ENCODE measurements at regions not wholly inside any gene's neighbourhood (a gene's known extent, or its start where the extent isn't known, plus 50 kb on each side); places are given as distances from the start of the nearest gene placed in this dataset.

DNA sequence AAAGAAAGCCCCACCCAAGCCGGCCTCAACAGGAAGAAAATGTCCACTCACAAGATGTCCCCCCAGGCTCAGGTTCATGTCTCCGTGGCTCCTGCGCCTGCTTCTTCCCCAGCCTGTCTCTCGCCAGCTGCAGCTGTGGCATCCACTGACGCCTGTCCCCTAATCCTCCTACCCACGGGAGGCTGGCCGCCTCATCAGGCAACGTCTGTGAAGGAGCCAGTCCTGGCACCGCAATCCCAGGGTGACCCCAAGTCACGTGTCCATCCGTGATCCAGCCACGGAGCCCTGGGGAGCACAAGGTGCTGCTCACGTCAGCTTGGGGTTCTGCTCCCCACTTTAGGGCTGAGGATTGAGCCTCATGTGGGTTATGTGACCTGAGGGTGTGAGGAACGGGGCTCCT, 640.3 kb downstream of the CDH26 start:
- FAIRE-seq (no peak), DNase-seq (ENCODE audit: insufficient read length, low spot score) (no peak)
- no peak for TF ChIP-seq POLR2A (IDR thresholded peaks at IDR 0.05; ENCODE audit: low read depth, low read length)

DNA sequence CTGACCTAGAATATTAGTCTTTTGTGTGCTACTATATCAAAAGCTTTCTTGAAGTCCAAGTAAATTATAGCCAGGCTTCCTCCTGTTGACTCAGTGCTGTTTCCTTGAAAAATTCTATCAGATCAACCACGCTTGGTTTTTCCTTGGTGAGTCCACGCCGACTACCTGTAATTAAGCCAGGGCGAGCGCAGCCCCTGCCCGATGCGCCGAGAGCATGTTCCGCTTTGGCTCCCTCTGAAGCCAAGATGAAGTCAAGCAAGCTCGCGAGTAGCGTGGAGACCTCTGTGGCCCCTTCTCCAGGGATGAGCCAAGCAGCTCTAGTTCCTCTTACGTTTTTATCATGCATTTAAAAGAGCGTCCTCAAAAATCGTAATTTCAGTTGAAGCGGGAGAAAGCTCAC, 641.2 kb downstream of the CDH26 start:
- no peak for TF ChIP-seq POLR2A (IDR thresholded peaks at IDR 0.05; ENCODE audit: low read depth, low read length)
- FAIRE-seq, result no peak
- DNase-seq (ENCODE audit: insufficient read length, low spot score), result no peak

DNA sequence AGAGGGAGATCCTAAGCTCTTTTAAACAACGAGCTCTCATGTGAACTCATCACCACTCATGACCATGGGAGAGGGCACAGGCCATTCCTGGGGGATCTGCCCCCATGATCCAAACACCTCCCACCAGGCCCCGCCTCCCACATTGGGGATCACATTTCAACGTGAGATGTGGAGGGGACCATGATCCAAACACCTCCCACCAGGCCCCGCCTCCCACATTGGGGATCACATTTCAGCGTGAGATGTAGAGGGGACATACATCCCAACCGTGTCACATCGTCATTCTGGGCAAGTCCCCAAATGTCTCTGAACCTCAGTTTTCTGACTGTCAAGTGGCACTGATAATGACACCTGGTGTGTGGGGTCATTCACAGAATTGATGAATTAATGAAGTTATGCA, 641.8 kb downstream of the CDH26 start:
- TF ChIP-seq POLR2A (IDR thresholded peaks at IDR 0.05; ENCODE audit: low read depth, low read length), result no peak
- no peak for FAIRE-seq

DNA sequence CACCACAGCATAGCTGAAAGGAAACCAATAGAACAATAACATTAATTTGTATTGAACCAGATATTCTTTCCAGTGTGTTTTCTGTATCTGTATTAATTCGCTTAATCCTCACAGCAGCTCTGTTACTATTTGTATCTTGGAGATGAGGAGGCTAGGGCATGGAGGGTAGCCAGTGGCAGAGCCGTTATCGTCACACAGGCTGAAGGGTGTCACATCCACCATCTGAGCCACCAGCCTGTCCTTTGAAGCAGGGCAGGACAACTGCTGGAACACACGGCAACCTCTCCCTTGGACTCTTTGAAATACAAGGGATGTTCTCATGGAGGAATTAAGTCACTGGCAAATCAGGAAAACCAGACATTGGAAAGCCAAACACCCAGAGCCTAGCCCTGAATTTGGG, 628.0 kb upstream of the CDH4 start:
- FAIRE-seq, result no peak

More for the DNA sequence above, 641.8 kb downstream of the CDH26 start:
- DNase-seq (ENCODE audit: insufficient read length, low spot score), result no peak

DNA sequence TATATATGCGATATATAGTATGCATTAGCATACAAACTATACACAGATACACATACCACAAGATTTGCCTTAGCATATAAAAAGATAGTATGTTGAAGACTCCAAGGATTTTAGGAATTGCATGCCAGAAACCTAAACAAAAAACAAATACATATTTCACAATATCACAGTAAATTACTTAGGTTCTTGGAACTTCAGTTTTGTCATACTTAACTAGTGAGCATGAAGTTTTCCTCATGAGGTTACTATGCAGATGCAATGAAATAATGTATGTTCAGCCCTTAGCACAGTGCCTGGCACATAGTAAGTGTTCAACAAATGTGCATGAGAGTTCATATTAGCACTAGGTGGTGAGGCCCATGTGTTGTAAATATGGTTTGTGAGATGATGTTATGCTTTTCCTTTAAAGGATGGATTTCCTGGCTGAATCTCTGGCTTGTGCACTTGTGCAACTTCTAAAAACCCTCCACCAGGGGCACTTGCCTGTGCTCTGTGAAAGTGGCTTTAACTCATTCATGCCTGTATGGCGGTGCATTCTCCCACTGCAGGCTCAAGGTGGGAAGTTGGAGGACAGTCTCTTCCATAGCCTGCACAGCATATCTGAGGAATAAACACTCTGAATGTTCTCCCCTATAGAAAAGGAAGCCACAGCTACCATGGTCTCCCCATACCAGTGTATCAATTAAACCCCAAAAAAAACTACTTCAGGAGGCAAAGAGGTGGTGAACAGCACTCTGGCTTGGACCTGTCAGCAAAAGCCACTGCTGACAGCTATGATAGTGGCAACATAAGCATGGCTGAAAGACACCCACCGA, 624.1 kb upstream of the CDH4 start:
- FAIRE-seq, result no peak

More for the DNA sequence above, 628.0 kb upstream of the CDH4 start:
- no peak for DNase-seq (ENCODE audit: insufficient read length, low spot score)
- TF ChIP-seq POLR2A (IDR thresholded peaks at IDR 0.05; ENCODE audit: low read depth, low read length), result no peak

DNA sequence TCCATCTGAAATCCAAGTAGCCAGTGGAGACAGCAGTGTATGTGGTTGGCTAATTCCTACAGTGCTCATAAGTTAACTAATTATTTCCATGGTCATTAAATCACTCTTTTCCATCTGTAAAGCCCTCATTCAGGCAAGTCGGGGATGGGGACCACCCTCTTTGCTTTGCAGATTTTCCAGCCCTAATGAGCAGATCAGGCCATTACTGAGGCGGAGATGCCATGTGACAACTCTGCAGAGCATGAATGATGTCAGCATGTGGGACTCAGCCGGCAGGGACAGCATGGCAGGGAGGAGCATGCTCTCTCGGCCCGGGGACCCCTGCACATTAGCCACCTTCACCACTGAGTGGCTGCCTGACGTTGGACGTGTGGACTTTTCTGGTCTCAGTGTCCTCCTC, 623.3 kb upstream of the CDH4 start:
- FAIRE-seq (no peak), DNase-seq (ENCODE audit: insufficient read length, low spot score) (no peak)
- TF ChIP-seq POLR2A (IDR thresholded peaks at IDR 0.05; ENCODE audit: low read depth, low read length), result no peak

More for the DNA sequence above, 624.1 kb upstream of the CDH4 start:
- no peak for DNase-seq (ENCODE audit: insufficient read length, low spot score)
- no peak for TF ChIP-seq POLR2A (IDR thresholded peaks at IDR 0.05; ENCODE audit: low read depth, low read length)

DNA sequence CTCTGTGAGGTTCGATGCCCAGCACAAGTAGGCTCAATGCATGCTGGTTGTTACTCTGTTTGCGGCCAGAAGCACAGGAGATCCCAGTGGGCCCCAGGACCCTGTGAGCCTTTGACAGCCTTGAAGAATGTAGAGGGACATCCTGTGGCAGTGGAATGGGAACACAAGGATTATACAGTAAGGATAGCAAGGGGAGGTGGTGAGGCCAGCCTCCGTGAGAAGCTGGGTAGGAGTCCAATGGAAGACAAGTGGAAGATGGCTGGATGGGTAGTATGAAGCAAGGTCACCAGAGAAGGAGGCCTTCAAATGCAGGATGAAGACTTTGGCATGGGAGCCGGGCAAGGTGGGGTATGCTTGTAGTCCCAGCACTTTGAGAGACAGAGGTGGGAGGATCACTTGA, 622.9 kb upstream of the CDH4 start:
- FAIRE-seq, result no peak
- no peak for TF ChIP-seq POLR2A (IDR thresholded peaks at IDR 0.05; ENCODE audit: low read depth, low read length)
- no peak for DNase-seq (ENCODE audit: insufficient read length, low spot score)

DNA sequence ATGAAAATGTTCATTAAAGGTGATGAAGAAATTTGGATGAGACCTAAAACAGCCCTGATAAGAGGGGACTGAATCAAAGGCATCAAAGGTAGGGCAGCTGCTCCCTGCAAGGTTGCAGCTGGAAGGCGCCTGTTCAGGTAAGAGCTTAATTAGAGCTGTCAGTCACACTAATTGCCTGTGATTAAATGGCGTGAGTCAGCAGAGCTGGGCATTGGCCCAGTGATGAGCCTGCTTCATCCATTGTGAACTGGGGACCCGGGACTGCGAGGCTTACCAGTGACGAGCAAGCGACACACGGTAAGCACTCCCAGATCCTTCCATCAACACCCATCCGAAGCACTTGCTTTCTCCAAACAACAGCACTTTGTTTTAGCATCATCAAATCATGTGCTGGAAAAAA, 621.5 kb upstream of the CDH4 start:
- TF ChIP-seq POLR2A (IDR thresholded peaks at IDR 0.05; ENCODE audit: low read depth, low read length), result no peak
- DNase-seq (ENCODE audit: insufficient read length, low spot score) (no peak), FAIRE-seq (no peak)

DNA sequence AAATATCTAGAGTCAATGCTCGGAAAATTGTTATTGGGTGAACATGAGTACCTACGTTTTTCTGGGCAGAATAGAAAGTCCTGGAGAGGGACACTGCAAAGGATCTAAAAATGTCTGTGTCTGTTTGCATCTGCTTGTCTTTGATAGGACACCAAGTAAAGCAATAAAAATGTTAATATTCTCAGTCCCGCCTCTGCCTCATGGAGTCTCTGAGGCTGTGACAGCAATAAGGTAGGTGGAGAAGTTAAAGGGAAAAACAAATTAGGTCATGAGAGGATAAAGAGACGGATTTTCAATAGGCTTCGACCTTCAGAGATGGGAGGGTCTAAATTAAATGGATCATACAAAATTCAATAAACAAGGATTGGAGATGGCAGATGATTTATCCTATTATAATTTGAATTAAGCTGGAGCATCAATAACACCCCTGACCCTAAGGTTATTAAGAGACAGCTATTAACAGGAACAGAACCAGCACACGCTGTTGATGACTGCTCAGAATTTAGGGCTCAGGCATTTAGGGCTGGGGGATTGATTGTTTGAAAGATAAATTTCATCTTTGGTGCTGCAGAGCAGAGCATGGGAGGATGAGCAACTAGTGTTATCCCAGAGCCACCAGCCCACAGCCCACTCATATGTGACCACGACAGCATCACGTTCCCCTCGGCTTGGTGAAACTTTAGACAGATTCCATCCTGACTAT, 620.3 kb upstream of the CDH4 start:
- no peak for TF ChIP-seq POLR2A (IDR thresholded peaks at IDR 0.05; ENCODE audit: low read depth, low read length)
- FAIRE-seq (no peak), DNase-seq (ENCODE audit: insufficient read length, low spot score) (no peak)

DNA sequence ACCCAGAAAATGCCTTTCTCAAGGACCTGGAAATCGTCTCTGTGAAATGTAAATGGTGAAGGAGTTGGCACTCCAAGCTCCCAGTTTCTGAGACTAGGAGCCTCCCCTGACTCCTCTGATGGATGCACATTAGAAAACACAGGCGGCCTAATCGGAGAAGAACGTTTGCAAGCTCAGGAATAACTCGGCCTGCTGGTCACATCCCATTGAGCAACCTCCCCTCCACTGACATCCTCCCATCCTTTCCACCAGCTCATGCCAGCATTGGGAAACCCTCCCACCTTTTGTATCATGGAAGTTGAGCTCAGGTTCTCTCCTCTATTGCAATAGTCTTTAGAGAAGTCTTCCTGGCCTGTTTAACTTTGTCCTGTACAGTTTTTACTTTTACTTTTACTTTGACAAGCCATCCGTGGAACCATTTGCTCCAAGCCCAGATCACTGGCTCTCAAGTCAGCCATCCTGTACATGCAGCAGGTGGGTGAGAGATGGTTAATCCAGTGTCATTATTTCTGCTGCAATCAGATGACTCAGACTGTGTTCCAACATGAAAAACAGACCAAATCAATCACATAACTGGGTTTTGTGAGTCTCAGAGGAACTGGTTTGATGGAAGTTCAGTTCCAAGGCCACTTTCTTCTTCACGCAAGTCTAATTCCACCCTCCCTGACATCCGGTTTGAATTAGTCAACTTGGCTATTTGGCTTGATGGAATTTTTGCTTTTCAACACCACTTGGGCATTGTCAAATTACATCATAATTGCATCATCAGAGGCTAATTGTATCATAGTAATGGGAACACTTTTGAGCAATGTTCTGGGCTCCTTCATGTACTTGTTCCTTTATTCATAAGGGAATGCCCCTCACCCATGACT, 619.4 kb upstream of the CDH4 start:
- no peak for TF ChIP-seq POLR2A (IDR thresholded peaks at IDR 0.05; ENCODE audit: low read depth, low read length)
- DNase-seq (ENCODE audit: insufficient read length, low spot score) (no peak), FAIRE-seq (no peak)

DNA sequence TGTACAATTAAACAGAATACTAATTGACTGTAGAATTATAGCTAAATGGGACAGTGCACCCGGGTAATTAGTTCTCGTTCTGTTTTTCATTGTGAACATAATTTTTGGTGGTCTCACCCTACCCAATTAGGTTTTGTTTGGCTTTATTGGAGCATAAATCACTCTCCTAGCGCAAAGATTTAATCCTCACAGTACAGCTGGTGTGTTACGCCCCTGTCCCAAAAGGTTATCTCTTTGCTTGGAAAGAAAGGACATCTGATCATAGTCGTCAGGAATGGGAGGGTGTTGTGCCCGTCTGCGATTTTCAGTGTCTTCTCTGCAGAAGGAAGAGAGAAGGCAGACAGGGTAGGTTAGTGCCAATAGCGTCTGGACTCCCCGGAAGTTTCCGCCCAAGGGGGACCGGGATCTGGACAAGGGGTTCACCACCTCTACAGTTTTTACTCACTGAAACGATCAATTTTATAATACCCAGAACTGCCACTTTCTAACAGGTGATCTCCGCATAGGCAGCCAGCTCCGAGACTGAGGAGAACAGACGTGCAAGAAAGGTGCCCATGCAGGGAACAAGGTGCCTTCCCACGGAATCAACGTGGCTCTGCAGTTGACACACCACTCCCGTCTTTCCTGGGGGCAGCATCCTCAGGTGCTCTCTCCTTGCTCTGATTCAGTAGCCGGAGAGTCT, 617.4 kb upstream of the CDH4 start:
- FAIRE-seq (no peak), DNase-seq (ENCODE audit: insufficient read length, low spot score) (no peak)
- no peak for TF ChIP-seq POLR2A (IDR thresholded peaks at IDR 0.05; ENCODE audit: low read depth, low read length)

DNA sequence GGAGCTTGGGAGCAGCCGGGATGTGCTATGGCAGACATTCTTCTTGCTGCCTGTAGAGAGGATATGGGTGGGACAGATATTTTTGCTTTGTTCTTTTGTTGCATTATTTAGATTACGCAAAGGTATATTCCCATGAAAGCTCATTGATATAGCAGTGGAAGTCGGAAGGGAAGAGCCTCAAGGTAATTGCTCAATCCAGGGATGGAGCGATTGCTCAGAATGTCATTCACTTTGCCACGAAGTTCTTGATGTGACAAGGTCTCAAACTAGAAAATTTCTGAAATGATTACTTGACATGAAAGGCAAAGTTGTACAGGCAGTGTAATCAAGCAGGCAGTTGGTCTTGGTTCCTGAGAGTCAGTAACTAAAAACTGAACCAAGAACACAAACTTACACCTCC, 615.6 kb upstream of the CDH4 start:
- no peak for DNase-seq (ENCODE audit: insufficient read length, low spot score)
- no peak for TF ChIP-seq POLR2A (IDR thresholded peaks at IDR 0.05; ENCODE audit: low read depth, low read length)
- FAIRE-seq, result no peak

DNA sequence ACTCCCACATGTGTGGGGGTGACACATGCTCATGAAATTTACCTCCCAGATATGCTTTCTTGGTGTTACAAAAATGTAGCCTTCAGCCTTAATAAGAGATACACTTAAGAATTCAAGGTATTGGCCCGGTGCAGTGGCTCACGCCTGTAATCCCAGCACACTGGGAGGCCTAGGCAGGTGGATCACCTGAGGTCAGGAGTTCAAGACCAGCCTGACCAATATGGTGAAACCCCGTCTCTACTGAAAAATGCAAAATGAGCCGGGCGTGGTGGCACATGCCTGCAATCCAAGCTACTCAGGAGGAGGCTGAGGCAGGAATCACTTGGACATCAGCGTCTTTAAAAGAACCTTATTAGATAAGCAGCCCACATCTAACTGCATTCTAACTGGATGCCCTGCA, 614.3 kb upstream of the CDH4 start:
- TF ChIP-seq POLR2A (IDR thresholded peaks at IDR 0.05; ENCODE audit: low read depth, low read length), result no peak
- DNase-seq (ENCODE audit: insufficient read length, low spot score) (no peak), FAIRE-seq (no peak)
